ENCODE measurements at regions not wholly inside any gene's neighbourhood (a gene's known extent, or its start where the extent isn't known, plus 50 kb on each side); places are given as distances from the start of the nearest gene placed in this dataset.

GRCh38 chr13:112325142-112325808 lies 50.9 kb upstream of the SPACA7 start:
- ATAC-seq (ENCODE audit: low FRiP score): no peak
- no peak for TF ChIP-seq CTCF (IDR thresholded peaks at IDR 0.05)
- no peak for DNase-seq (ENCODE audit: low spot score)

- DNase-seq (ENCODE audit: low spot score) (no peak), ATAC-seq (ENCODE audit: low FRiP score) (no peak)
- TF ChIP-seq CTCF (IDR thresholded peaks at IDR 0.05): no peak
Measured at GRCh38 chr13:112325920-112326645, 50.1 kb upstream of the SPACA7 start.
